NCI-H1930 (cell line): ENCODE measurements at regions not wholly inside any gene's neighbourhood (a gene's known extent, or its start where the extent isn't known, plus 50 kb on each side); places are given as distances from the start of the nearest gene placed in this dataset.

Source experiments
- DNase-seq, 2 experiments: peaks; one replicate each; lab custom pipeline; 2025; lab: John Stamatoyannopoulos, UW

DNA sequence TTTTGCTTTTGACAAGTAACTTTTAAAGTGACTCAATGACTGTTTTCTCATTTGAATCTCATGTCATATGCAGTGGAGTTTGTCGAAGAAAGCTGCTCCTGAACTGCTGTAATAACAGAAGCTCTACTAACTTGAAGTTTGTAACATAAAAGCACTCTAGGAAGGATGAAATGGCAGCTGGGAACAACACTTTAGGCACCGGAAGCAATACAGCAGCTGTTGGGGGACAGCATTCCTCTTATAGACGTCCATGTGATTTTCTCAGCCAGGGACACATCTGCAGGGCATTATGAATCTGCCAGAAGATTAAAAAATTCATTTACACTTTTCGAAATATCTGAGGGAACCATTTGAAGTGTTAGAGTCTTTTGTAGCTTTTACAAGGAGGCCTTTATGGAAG, 1035.8 kb downstream of the ADGRL3 start:
- no peak for DNase-seq

DNA sequence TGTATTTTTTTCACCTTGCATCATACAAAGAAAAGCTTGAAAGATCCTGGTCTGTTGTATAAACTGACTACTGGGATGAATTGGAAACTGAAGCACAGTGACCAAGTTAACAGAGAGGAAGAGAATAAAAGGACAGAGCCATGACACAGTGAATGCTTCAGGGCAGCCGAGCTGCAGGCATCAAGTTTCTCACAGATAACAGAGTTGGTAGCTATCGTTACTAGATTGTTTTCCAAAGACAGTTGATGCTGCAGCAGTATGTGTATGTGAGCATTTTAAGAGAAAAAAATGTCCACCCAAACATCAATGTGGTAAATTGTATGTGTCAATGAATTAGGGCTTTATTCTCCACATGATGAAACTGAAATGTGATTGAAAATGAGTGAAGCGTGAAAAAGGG, 1032.7 kb downstream of the ADGRL3 start:
- DNase-seq: no peak

DNA sequence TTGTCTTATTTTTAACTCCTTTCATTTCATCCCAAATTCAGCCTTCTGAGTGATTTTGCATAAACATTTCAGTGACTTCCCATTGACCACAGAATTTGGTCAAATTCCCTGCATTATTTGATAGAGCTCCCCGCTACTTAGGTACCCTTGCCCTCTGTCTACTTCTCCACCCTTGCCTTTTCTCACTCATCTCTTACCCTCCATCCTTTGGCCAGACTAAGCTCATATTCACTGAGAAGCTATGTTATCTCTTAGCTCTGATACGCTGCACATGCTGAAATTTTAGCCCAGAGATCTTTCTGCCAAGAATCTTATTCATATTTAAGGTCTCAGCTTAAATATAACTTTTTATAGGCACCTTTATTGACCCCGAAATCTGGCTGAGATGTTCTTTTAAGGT, 1031.9 kb downstream of the ADGRL3 start:
- no peak for DNase-seq

- no peak for DNase-seq
Measured at GRCh38 chr4:62226082-62226481, 1026.0 kb downstream of the ADGRL3 start.

DNA sequence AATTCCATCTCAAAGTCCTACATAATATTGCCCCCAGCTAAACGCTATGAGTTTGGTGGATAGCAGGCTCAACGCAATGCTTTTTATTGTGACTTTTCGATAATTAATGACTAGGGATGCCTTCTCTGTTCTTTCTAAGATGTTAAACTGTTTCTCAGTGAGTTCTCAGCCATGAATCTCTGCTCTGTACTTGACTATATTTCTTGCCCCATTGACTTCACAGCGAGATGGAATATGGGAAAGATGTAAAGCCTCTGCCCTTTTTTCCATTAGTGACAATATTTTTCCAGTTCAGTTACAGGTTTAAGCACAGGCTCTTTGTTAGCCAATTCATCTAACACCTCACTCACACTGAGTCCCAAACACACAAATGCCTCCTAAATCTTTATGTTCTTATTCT, 1022.0 kb downstream of the ADGRL3 start:
- DNase-seq: no peak

GRCh38 chr4:62210486-62210885, 1010.4 kb downstream of the ADGRL3 start:
- no peak for DNase-seq

DNA sequence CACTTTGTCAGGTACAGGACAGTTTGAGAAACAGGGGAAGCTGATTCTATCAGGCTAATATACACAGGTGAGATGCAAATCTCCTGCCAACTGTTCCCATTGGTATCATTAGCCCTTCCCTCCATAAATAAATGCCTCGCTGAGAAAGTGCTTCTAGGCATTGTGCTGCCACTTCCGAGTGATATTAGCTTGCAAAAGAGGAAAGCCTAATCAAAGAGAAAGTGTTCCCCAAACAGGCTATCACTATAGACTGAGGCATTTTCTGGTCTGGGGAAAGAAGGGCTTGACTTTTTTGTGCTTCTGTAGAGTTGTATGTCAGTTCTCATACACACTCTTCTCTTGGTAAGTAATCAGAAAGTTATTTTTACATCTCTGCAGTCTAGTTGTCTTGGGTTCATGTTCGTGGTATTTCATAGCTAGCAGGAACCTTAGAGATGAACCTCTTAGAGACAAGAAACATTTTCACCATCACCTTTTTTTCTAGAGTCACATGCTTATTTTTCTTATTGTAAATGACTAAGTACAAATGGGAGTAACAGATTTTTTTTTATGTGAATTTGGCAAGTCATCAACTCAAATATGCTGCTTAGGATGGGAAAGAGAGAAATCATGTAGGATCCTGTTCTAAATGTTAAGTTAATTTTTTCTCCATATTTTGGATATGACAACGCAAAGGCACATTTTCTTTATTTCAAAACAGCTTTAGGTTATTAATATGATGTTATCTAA, 1009.8 kb downstream of the ADGRL3 start:
- DNase-seq: no peak

DNA sequence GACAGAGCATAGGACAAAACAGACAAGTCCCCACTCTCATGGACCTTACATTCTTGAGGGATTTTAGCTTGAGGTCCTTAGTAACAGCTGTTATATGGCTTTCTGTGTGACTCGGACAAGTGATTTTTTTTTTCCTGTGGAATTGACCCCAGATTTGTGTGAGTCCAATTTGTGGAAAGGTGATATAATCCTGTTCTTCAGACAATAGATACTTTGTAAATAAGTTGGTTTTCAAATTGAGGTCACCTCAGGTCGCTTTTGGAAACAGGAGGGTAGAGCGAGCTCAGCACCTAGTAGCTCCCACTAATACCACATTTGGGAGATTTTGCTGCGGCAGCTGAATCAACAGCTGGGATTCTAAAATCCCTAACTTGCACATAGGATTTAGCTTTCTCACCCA, 1008.8 kb downstream of the ADGRL3 start:
- no peak for DNase-seq

DNA sequence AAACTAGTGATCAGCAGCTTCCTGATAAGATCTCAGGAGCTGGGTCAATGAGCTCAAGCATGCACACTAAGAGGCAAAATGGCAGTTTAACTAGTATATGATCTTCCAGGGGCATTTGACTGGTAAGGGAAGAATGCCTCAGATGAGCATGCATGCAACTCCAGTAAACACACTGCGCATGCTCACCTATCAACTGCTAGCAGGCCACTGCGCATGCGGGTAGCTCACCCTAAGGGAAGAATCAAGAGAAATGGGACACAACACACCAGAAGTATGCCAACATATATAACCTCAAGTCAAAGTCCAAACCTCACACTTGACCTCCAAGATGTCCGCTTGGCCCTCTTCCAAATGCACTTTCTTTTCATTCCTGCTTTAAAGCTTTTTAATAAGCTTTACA, 1004.0 kb downstream of the ADGRL3 start:
- no peak for DNase-seq

DNA sequence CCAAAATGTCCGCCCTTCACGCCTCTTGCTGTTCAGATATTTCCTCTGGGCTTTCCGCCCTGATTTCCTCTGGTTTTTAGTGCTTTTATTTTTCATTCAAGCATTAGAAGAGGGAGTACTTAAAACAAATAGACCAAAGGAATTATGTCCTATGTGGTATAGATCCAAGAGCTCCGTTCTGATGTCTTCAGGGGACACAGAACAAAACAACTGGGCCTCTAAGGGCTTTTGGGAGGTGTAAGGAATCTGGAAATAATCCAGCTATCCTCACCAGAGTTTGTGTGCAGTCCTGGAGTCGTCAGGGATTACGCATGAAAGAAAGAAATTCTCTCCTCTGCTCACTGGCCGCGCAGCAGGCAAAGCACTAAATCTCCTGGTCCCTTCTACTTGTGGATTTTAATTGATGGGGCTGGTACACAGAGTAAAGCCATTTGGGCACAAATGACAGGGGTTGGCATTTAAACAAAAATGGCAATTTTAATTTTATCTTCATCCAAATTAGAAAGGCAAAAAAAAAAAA, 999.2 kb downstream of the ADGRL3 start:
- DNase-seq: no peak

DNA sequence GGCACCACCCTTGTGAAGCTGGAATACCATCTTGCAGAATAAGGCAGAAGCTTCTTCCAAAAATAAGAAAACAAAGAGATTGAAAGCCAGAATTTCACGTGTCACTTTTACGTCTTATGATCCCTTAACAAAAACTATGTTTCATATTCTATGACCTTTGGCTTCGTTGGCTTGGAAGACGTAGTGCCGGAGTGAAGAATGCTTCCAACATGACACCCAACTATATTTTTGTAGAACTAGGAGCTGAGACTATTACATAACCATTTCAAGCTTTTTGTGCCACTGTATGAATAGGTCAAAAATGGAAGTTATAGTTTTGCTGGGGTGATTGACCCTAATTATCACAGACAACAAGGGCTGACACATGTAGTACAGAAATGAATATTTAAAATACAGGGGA, 996.2 kb downstream of the ADGRL3 start:
- no peak for DNase-seq

DNA sequence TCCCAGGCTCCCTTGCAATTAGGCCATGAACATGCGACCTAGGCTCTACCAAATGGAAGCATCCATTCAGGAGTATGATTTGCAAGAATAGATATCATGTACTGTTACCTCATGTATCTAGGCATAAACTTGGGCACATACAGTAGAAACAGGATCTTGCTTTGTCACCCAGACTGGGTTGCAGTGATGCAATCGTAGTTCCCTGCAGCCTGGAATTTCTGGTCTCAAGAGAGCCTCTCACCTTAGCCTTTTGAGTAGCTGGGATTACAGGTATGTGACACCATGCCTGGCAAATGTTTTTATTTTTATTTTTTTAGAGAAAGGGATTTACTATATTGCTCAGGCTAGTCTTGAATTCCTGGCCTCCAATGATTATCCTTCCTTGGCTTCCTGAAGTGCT, 994.2 kb downstream of the ADGRL3 start:
- no peak for DNase-seq

- DNase-seq: no peak
Measured at GRCh38 chr4:62193761-62194160, 993.6 kb downstream of the ADGRL3 start.

DNA sequence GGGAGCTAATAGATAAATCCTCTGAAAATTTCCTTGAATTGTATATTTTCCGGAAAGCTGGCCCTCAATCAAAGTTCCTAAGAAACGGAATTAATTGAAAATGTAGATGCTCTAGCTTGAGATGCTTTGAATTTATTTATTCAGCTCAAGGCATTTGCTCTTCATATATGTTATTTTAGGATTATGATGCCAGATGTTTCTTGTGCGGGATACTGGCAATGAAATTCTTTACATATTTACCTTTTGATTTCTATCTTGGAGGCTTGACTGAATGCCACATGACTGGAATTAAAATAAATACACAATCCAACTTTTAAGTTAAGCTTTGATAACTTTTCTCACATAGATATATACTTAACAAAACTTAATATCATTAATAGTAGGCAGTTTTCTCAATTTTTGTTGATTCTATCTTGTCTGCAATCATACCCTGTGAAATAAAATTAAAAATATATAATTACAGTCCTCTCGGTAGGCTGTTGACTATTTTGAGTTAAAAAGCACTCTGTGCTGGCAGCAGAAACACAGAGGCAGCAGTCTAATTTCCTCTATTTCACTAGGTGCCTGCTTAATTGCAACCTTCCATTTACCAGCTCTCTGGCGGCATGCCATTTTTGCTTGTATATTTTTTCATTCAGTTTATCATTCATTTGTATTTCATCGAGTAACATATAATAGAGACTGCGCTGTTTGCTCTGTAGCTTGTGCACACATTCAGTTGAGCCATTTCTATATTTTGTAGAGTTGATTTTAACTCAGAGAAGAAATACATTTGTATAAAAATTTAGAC, 991.5 kb downstream of the ADGRL3 start:
- no peak for DNase-seq

DNA sequence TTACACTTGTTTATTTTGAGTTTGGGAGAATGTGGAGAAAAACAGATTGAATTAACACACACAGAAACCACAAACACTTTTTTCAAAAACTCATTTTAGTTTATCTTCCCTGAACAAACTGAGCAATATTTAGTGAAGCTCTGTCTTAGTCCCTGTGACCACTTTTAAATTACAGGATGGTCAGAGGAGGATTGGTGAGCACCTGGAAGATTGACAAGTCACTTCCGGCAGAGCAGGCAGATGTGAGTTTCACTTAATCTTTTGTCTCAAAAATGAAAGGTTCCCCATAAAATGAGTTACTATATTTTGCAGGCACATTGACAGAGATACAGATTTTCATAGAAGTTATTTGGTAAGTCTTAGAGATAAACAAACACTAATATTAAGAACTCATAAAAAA, 970.1 kb downstream of the ADGRL3 start:
- no peak for DNase-seq

GRCh38 chr4:62168681-62169080, 968.6 kb downstream of the ADGRL3 start:
- no peak for DNase-seq

GRCh38 chr4:62162606-62163005, 962.5 kb downstream of the ADGRL3 start:
- DNase-seq: no peak

- DNase-seq: no peak
Measured at GRCh38 chr4:62161446-62161845, 961.3 kb downstream of the ADGRL3 start.

DNA sequence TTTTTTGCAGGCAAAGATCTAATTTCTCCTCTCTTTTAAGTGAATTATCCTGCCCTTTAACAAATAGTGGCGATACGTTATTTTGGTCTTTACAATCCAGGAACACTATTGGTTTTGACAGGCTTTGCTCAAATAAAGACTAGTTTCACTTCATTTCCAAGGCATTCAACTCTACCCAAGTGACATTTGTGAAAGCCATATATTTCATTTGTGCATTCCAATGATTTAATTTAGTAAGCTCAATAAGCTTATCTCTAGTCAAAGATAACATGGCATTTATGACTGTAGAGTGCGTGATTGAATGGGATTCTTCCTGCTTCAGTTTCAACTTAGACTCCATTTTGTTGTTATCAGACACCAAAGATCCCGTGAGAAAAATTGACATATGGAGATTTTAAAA, 959.8 kb downstream of the ADGRL3 start:
- no peak for DNase-seq

- DNase-seq: no peak
Measured at GRCh38 chr4:62159306-62159705, 959.2 kb downstream of the ADGRL3 start.

GRCh38 chr4:62156205-62156604, 956.1 kb downstream of the ADGRL3 start:
- no peak for DNase-seq

GRCh38 chr4:62145276-62145675, 945.1 kb downstream of the ADGRL3 start:
- DNase-seq: no peak

GRCh38 chr4:62144431-62144830, 944.3 kb downstream of the ADGRL3 start:
- DNase-seq: no peak
